Spleen (tissue), 7 donors: ENCODE measurements at regions not wholly inside any gene's neighbourhood (a gene's known extent, or its start where the extent isn't known, plus 50 kb on each side); places are given as distances from the start of the nearest gene placed in this dataset.

Experiments
- POLR2AphosphoS5 ChIP-seq, 3 donors: sonication (generic); formaldehyde crosslinking; IDR thresholded peaks; one replicate each; pipeline ENCODE4 v1.5.1; 2017; ENCODE audit warnings: antibody characterized with exemption in 3 of 3
- TF ChIP-seq, protein P1 (sequence below), 11 experiments: fragments of 200-600 bp in 7 of 11; fragments of 450-650 bp in 4 of 11; sonication (generic) in 4 of 11; IDR thresholded peaks in 8 of 11; conservative IDR thresholded peaks in 3 of 11; 1 replicate in 7 of 11; 2 replicates in 4 of 11; pipeline versions ENCODE4 v1.4.0 to v1.8.0; 2016 to 2021; ENCODE audit warnings: antibody characterized with exemption in 11 of 11, inconsistent platforms in 4 of 11, mild to moderate bottlenecking in 1 of 11
- donor health status: DM: no; HTN: no; CAD: no; lungs with moderate emphysema.
- donor health status: DM: no; HTN: no; CAD: no.
- donor health status: DM: no; HTN: no; CAD: no.

DNA sequence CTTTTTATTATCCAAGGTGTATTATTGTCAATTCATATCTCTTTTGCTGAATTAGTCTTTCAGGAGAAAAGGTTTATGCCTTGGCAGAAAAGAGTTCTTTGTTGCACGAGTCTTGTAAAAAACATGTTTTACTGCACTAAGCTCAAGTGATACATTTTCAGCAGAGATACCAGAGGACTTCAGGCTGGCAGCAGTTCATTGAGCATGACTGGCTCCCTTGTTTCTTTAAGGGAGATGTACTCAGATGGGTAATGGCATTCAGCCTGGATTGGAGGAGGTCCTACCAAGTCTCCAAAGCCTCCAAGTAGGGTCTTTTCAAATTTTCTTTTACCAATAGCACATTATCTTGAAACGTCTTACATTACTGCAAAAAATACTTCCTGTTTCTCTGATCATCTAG lies 400.1 kb downstream of the NSUN3 start:
- TF ChIP-seq POLR2AphosphoS5 (IDR thresholded peaks at IDR 0.05), result no peak
- TF ChIP-seq, protein P1, sequence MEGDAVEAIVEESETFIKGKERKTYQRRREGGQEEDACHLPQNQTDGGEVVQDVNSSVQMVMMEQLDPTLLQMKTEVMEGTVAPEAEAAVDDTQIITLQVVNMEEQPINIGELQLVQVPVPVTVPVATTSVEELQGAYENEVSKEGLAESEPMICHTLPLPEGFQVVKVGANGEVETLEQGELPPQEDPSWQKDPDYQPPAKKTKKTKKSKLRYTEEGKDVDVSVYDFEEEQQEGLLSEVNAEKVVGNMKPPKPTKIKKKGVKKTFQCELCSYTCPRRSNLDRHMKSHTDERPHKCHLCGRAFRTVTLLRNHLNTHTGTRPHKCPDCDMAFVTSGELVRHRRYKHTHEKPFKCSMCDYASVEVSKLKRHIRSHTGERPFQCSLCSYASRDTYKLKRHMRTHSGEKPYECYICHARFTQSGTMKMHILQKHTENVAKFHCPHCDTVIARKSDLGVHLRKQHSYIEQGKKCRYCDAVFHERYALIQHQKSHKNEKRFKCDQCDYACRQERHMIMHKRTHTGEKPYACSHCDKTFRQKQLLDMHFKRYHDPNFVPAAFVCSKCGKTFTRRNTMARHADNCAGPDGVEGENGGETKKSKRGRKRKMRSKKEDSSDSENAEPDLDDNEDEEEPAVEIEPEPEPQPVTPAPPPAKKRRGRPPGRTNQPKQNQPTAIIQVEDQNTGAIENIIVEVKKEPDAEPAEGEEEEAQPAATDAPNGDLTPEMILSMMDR (IDR thresholded peaks at IDR 0.05 in 8 of 11, conservative IDR thresholded peaks at IDR 0.05 in 3 of 11), result no peak
